Lower leg skin (tissue), 3 donors: ENCODE measurements at regions not wholly inside any gene's neighbourhood (a gene's known extent, or its start where the extent isn't known, plus 50 kb on each side); places are given as distances from the start of the nearest gene placed in this dataset.

Experiments used
- CTCF ChIP-seq, 3 donors: fragments of 450-650 bp; IDR thresholded peaks; one replicate each; pipeline ENCODE4 v1.5.1; 2016; ENCODE audit warnings: antibody characterized with exemption in 3 of 3, mild to moderate bottlenecking in 3 of 3, moderate library complexity in 2 of 3
- POLR2A ChIP-seq, 2 donors: fragments of 450-650 bp; IDR thresholded peaks; one replicate each; pipeline ENCODE4 v1.6.1; 2016 to 2017; ENCODE audit warnings: antibody characterized with exemption in 2 of 2, mild to moderate bottlenecking in 1 of 2, moderate library complexity in 1 of 2

- TF ChIP-seq CTCF (IDR thresholded peaks at IDR 0.05) (no peak), POLR2A (IDR thresholded peaks at IDR 0.05) (no peak)
Observed at GRCh38 chr1:30318864-30319718, 404.3 kb downstream of the MATN1 start.
